Activated CD4-positive, alpha-beta T cell treated with anti-CD3 and anti-CD28 coated beads for 36 hours (primary cell): ENCODE measurements at regions not wholly inside any gene's neighbourhood (a gene's known extent, or its start where the extent isn't known, plus 50 kb on each side); places are given as distances from the start of the nearest gene placed in this dataset.
"Not testable (repeated sequence)": the region's sequence is repeated elsewhere in the genome, so short reads cannot be mapped to it uniquely, and the experiment has no call there.

Source experiments
- ATAC-seq: fragments of 200-7000 bp; cut with Tn5 transposase; one replicate; pipeline ENCODE4 v1.10.0; 2021; ENCODE audit warnings: mild to moderate bottlenecking, moderate library complexity
- CTCF ChIA-PET: fragments of 350-600 bp; sonication (Branson Sonifier 250); formaldehyde crosslinking; loops from one replicate; lab custom pipeline; 2021; ENCODE audit warnings: antibody characterized with exemption; lab: Charles Lee
- POLR2A ChIA-PET: fragments of 350-600 bp; sonication (Branson Sonifier 250); formaldehyde crosslinking; loops from one replicate; lab custom pipeline; 2021; ENCODE audit warnings: antibody characterized with exemption, inconsistent platforms; lab: Charles Lee
- DNase-seq: peaks from one replicate; pipeline ENCODE4 v3.0.0-alpha.2; 2020
- H3K27ac Mint-ChIP-seq: one replicate; pipeline ENCODE4 v1.8.0; 2021; ENCODE audit warnings: mixed read lengths
- H3K27me3 Mint-ChIP-seq: one replicate; pipeline ENCODE4 v1.8.0; 2021; ENCODE audit warnings: mixed read lengths
- H3K36me3 Mint-ChIP-seq: one replicate; pipeline ENCODE4 v1.8.0; 2021; ENCODE audit warnings: low read depth, mixed read lengths
- H3K4me1 Mint-ChIP-seq: one replicate; pipeline ENCODE4 v1.8.0; 2021; ENCODE audit warnings: mixed read lengths
- H3K4me3 Mint-ChIP-seq: one replicate; pipeline ENCODE4 v1.8.0; 2021; ENCODE audit warnings: mild to moderate bottlenecking, moderate library complexity, mixed read lengths
- H3K9me3 Mint-ChIP-seq: one replicate; pipeline ENCODE4 v1.8.0; 2021; ENCODE audit warnings: low read depth, mixed read lengths
- intact Hi-C, 2 experiments: fragments of 100-400 bp; cut with DNase I in 1 of 2; cut with micrococcal nuclease in 1 of 2; formaldehyde crosslinking; loops; one replicate each; pipeline versions ENCODE4 v1.14.2 to v1.15.1; 2022 to 2024; cut with DNase I, micrococcal nuclease

DNA sequence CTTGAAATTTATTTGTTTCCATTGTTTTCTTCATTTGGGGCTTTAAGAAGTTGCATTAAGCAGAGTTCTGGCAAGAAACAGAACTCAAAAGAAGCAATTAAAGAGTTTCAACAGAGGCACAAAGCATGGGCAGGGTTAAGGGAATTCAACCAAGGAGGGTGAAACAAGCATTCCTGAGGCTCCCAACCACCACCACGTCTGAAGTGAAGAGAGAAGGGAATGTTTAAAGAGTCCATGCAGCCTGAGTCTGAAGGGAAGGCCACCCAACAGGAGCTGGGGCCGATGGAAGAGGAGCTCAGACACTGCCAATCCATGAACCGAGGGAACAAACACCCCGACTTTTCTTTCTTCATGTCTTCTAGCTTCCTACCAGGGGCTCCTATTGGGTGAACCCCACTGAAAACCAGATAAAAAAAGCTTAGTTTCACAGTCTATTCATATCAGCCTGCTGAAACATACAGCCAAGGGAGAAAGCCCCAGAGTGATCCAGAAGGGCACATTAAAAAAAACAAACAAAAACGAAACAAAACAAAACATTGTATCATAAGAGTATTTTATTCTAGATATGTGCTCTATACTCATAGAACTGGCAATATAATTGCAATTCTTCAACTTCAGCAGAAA is 168.9 kb downstream of the SPDYE17 start:
- DNase-seq, H3K4me3 Mint-ChIP-seq, H3K36me3 Mint-ChIP-seq, CTCF ChIA-PET, intact Hi-C loops, H3K9me3 Mint-ChIP-seq, ATAC-seq, H3K27me3 Mint-ChIP-seq, H3K4me1 Mint-ChIP-seq, POLR2A ChIA-PET, H3K27ac Mint-ChIP-seq: not testable (repeated sequence)

- DNase-seq, H3K27ac Mint-ChIP-seq, H3K4me1 Mint-ChIP-seq, POLR2A ChIA-PET, H3K36me3 Mint-ChIP-seq, H3K4me3 Mint-ChIP-seq, H3K9me3 Mint-ChIP-seq, ATAC-seq, H3K27me3 Mint-ChIP-seq, intact Hi-C loops, CTCF ChIA-PET: not testable (repeated sequence)
Observed at GRCh38 chr7:76862241-76862640, 169.9 kb downstream of the SPDYE17 start.

DNA sequence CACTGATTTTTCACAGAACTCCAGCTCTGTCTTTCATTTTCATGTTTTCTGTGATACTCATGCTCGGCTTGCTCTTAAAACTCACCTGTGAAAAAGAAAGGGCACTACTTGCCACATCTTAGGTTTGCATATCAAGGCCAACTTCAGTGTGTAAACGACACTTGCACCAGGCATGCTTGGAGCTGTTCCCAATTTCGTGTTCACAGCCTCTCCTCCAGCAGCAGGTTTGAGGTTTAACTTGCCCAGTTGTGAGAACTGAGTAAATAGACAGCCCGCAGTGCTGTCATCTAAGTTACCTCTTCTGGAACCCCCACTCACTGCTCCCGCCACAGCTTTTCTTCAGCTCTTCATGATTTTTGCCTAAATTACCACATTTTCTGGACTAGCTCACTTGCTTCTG is 172.2 kb downstream of the SPDYE17 start:
- CTCF ChIA-PET, H3K27ac Mint-ChIP-seq, H3K36me3 Mint-ChIP-seq, H3K27me3 Mint-ChIP-seq, DNase-seq, H3K4me1 Mint-ChIP-seq, intact Hi-C loops, POLR2A ChIA-PET, H3K4me3 Mint-ChIP-seq, ATAC-seq, H3K9me3 Mint-ChIP-seq: not testable (repeated sequence)

- H3K27me3 Mint-ChIP-seq, CTCF ChIA-PET, ATAC-seq, H3K27ac Mint-ChIP-seq, DNase-seq, H3K9me3 Mint-ChIP-seq, H3K4me1 Mint-ChIP-seq, H3K4me3 Mint-ChIP-seq, H3K36me3 Mint-ChIP-seq, POLR2A ChIA-PET, intact Hi-C loops: not testable (repeated sequence)
Observed at GRCh38 chr7:76854631-76855030, 177.5 kb downstream of the SPDYE17 start.

DNA sequence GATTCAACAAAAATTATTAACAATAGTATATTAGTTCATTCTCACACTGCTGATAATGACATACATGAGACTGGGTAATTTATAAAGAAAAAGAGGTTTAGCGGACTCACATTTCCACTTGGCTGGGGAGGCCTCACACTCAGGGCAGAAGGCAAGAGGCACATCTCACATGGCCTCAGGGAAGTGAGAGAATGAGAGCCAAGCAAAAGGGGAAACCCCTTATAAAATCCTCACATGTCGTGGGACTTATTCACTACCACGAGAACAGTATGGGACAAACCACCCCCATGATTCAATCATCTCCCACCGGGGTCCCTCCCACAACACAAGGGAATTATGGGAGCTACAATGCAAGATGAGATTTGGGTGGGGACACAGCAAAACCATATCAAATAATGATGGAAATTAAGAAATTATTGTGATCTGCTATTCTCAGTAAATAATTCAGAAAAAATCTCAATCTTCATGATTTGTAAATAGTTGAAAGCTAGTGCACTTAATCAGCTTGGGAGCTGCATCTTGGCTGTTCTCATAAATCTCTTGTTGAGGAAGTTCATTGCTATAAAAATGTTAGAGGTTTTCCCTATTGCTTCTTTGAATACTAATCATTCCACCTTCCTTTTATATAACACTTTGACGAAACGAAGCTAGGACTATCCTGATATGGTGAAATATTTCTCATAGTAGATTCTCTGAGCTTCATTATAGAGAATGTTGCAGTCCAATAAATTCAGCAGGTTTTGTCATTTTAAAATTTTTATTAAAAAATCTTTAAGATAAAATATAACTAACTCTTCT is 179.2 kb downstream of the SPDYE17 start:
- H3K36me3 Mint-ChIP-seq, ATAC-seq, CTCF ChIA-PET, H3K4me3 Mint-ChIP-seq, H3K4me1 Mint-ChIP-seq, POLR2A ChIA-PET, H3K27me3 Mint-ChIP-seq, H3K9me3 Mint-ChIP-seq, H3K27ac Mint-ChIP-seq, intact Hi-C loops, DNase-seq: not testable (repeated sequence)

DNA sequence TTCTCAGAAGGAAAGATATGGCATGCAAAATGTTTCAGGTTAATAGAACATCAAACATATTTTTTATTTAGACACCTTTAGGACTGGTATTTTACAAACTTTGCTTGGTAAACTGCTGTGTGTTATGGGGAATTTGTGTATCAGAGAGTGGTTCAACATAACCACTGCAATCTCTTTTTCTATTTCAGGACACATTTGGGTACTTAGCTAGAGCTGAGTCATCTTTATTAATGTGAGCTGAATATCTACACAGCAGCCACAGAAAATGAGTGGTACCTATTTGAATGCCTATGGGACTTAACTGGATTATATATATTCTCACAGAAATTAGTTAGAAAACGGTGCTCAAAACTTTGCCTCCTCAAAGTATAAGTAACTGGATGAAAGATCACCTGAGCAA is 179.8 kb downstream of the SPDYE17 start:
- CTCF ChIA-PET, H3K9me3 Mint-ChIP-seq: not testable (repeated sequence)

DNA sequence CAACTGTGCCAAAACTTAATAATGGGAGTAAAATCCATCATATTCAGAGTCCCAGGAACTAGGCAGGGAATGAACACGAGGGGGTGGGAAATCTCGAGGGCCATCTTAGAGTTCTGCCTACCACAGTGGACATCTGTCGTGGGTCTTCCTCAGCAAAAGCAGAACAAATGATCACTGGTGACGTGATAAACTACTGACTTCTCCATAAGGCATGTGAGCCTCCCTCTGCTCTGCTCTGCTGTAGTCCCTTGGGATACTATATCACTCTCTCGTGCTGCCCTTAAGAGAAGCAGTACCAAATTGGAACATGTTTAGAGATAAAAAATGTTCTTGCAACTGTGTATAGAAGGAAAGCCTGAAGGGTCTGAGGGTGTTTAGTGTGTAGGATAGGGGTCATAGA is 180.5 kb downstream of the SPDYE17 start:
- ATAC-seq, H3K4me1 Mint-ChIP-seq, H3K27ac Mint-ChIP-seq: not testable (repeated sequence)

More for the DNA sequence above, 179.8 kb downstream of the SPDYE17 start:
- ATAC-seq, intact Hi-C loops, H3K27ac Mint-ChIP-seq, H3K4me3 Mint-ChIP-seq, POLR2A ChIA-PET, DNase-seq, H3K36me3 Mint-ChIP-seq, H3K4me1 Mint-ChIP-seq, H3K27me3 Mint-ChIP-seq: not testable (repeated sequence)

GRCh38 chr7:76849887-76850563 is 182.1 kb downstream of the SPDYE17 start:
- intact Hi-C loops, H3K27me3 Mint-ChIP-seq, ATAC-seq, H3K27ac Mint-ChIP-seq, H3K4me1 Mint-ChIP-seq, H3K36me3 Mint-ChIP-seq, DNase-seq, H3K4me3 Mint-ChIP-seq, CTCF ChIA-PET, POLR2A ChIA-PET, H3K9me3 Mint-ChIP-seq: not testable (repeated sequence)

More for the DNA sequence above, 180.5 kb downstream of the SPDYE17 start:
- DNase-seq, H3K9me3 Mint-ChIP-seq, POLR2A ChIA-PET, CTCF ChIA-PET, intact Hi-C loops, H3K4me3 Mint-ChIP-seq, H3K27me3 Mint-ChIP-seq, H3K36me3 Mint-ChIP-seq: not testable (repeated sequence)

DNA sequence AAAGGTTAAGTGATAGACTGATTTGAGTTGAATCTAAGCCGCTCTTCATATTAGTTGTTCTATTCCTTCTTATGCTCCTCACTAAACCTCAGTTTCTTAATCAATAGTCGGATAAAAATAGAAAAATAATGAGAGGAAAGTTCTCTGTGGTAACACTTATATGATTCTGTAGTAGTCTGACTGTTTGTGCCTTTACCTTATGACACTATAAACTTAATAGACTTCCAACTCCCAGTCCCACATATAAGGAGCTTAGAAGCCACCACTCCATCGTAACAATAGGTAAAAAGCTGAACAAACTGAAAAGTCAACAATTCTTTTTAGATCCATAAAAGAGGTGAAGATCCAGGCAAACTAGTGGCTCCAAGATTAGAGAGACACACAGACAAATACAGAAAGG is 192.3 kb downstream of the SPDYE17 start:
- H3K9me3 Mint-ChIP-seq, H3K36me3 Mint-ChIP-seq, H3K4me3 Mint-ChIP-seq, H3K27me3 Mint-ChIP-seq, intact Hi-C loops, CTCF ChIA-PET, H3K27ac Mint-ChIP-seq, ATAC-seq, H3K4me1 Mint-ChIP-seq, POLR2A ChIA-PET, DNase-seq: not testable (repeated sequence)

DNA sequence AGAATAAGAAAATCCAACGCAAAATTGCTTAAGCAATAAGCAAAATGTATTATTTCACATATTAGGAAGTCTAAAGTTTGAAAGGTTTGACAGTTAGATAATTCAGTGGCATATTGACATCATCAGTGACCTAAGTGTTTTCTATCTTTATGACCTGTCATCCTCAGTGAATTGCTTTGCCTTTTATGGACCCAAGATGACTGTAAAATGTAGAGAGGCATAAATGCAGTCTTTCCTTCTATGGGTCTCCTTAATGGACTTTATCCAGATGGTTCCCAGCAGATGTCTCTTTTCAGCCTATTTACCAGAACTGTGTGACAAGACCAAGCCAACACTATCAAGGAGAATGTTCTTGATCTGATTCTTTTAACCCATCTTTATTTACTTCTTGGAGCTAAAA is 192.9 kb downstream of the SPDYE17 start:
- H3K4me1 Mint-ChIP-seq, H3K27me3 Mint-ChIP-seq, DNase-seq, CTCF ChIA-PET, intact Hi-C loops, H3K4me3 Mint-ChIP-seq, ATAC-seq, POLR2A ChIA-PET, H3K27ac Mint-ChIP-seq, H3K36me3 Mint-ChIP-seq, H3K9me3 Mint-ChIP-seq: not testable (repeated sequence)

DNA sequence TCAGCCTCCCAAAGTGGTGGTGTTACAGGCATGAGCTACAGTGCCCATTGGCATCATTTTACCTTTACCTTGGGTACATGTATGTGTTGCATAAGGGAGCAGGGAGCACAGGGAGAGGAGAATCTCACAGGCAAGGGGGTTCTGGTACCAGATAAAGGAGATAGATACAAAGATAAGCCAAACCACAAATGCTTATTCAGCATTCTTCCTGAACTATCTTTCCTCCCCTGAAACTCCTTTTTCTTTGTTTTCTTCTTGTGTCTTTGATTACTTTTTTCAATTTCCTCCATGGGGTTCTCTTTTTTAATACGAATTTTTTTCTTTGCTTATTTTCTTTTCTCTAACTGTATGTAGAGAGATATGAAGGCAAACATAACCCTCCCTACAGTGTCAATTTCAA is 193.8 kb downstream of the SPDYE17 start:
- POLR2A ChIA-PET, H3K4me3 Mint-ChIP-seq, H3K4me1 Mint-ChIP-seq, intact Hi-C loops, H3K27ac Mint-ChIP-seq, CTCF ChIA-PET, DNase-seq, H3K27me3 Mint-ChIP-seq, H3K9me3 Mint-ChIP-seq, H3K36me3 Mint-ChIP-seq, ATAC-seq: not testable (repeated sequence)

GRCh38 chr7:76829233-76829632 is 202.2 kb upstream of the POMZP3 start:
- H3K27me3 Mint-ChIP-seq, POLR2A ChIA-PET, H3K4me1 Mint-ChIP-seq, H3K4me3 Mint-ChIP-seq, ATAC-seq, CTCF ChIA-PET, H3K27ac Mint-ChIP-seq, H3K36me3 Mint-ChIP-seq, intact Hi-C loops, H3K9me3 Mint-ChIP-seq, DNase-seq: not testable (repeated sequence)
